Stimulated activated memory B cell treated with anti-CD40 and anti-IgM and Interleukin-4, amounts not matched to agents 10 μg/mL and 1 μg/mL and 100 μg/mL, for 72 hours (primary cell): ENCODE measurements at regions not wholly inside any gene's neighbourhood (a gene's known extent, or its start where the extent isn't known, plus 50 kb on each side); places are given as distances from the start of the nearest gene placed in this dataset.

ENCODE experiments used
- ATAC-seq: fragments of 150-1000 bp; cut with Tn5 transposase; 2 replicates; pipeline ENCODE4 v1.10.0; 2021
- H3K27ac Mint-ChIP-seq: one replicate; pipeline ENCODE4 v1.8.0; 2022; ENCODE audit warnings: mild to moderate bottlenecking, mixed read lengths
- H3K27me3 Mint-ChIP-seq: one replicate; pipeline ENCODE4 v1.8.0; 2022; ENCODE audit warnings: mixed read lengths
- H3K36me3 Mint-ChIP-seq: one replicate; pipeline ENCODE4 v1.8.0; 2022; ENCODE audit warnings: mixed read lengths
- H3K4me1 Mint-ChIP-seq: one replicate; pipeline ENCODE4 v1.8.0; 2022; ENCODE audit warnings: mixed read lengths
- H3K4me3 Mint-ChIP-seq: one replicate; pipeline ENCODE4 v1.8.0; 2022; ENCODE audit warnings: mild to moderate bottlenecking, moderate library complexity, mixed read lengths
- H3K9me3 Mint-ChIP-seq: one replicate; pipeline ENCODE4 v1.8.0; 2022; ENCODE audit warnings: mixed read lengths

DNA sequence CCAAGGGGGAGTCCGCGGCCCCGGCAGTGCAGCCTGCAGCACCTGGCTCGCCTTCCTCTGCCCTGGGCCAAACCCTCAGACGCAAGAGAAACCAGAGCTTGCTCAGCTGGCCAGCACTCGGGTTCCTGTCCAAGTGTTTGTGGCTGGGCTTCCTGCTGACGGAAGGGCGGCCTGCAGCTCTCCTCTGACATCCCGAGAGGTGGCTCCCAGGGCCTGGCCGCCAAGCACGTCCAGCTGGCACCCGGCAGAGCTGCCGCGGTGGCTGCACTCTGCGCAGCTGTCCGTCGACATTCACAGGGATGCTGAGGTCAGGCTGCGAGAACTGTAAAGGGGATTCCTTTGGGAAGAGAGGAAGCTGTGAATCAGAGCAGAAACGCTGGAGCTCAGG lies 85.6 kb downstream of the CPN2 start:
- Mint-ChIP-seq H3K4me1 (peaks cover 16% of the 10 kb centered on the region), H3K36me3 (no peaks in the 10 kb centered on the region), H3K9me3 (no peaks in the 10 kb centered on the region), H3K27me3 (peaks cover 33% of the 10 kb centered on the region), H3K4me3 (no peak overlapping the region), H3K27ac (no peak overlapping the region)
- ATAC-seq: no peak

DNA sequence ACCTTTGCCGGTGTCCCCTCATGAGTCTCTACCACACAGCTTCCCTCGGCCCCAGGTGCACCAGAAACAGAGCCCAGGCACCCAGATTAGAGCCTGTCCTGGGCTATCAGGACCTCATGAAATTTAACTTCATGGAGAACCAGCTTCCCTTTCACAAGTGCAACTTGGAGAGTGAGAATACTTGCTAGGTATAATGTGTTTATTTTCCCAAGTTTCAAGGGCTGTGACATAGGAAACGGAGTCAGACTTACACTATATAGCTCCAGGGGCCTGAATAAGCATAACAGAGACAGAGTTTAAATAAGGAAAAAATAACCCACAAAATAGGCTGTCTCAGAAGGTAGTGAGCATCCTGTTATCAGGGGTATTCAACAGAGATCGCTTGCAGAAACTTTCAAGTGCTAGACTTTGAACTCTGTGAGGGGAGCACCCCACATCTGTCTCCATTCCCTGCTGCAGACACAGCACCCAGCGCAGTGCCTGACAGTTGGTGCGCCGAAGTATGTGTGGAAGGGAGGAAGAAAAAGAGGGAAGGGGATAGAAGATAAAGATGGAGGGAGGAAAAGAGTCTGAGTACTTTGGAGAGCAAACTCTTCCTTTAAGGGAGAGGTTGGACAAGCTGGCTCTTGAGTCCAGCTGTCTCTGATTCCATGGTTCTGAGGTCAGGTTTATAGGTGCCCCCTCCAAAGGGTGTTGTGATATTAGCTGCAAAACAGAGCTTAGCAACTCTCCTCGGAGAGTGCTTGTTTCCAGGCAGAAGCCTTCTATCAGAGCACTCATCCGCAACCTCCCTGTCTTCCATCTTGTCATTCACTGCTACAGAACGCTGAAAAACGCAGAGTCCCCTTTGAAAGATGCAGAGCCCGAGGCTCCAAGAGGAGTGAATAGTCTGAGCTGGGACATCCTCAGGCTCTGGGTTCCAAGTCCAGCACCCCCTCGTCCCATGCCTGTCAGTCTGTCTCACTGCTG lies 84.8 kb downstream of the CPN2 start:
- H3K27ac Mint-ChIP-seq: no peak overlapping the region
- H3K36me3 Mint-ChIP-seq: no peaks in the 10 kb centered on the region
- H3K4me1 Mint-ChIP-seq: peaks cover 16% of the 10 kb centered on the region
- no peak for ATAC-seq
- no peak overlapping the region for H3K4me3 Mint-ChIP-seq
- H3K27me3 Mint-ChIP-seq: peaks cover 37% of the 10 kb centered on the region
- no peaks in the 10 kb centered on the region for H3K9me3 Mint-ChIP-seq

DNA sequence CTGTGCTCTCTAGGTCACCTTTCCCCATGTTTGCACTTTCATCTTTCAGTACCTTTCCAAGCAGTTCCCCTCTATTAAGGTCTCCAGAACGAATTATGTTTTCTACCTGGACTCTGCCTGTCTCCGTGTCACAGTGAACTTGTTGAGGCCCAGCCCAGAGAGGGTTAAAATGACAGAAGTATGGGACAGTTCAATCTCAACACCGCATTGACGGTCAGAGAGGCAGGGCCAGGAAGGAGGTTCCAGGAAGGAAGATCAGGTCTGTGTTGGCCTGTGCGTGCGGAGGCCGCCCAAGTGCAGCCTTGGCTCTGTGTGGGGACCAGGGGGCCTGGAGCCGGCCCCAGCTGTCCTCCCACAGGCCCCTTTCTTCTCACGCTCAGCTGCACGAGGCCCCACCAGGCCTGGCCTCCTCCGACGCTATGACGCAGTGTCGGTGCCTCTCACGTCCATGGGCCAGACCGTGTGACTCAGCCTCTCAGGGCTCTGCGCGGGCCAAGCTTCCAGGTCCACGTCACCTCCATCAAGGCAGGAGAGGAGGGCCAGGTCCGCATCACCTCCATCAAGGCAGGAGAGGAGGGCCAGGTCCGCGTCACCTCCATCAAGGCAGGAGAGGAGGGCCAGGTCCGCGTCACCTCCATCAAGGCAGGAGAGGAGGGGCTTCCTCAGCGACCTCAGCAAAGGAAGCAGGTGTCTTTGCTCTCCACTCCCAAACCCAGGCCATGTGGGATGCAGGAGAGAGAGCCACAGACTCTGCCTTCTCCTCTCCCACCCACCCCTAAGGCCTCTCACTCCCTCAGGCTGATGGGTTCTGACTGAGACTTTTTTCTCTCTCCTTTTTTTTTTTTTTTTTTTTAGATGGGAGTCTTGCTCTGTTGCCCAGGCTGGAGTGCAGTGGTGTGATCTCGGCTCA lies 83.1 kb downstream of the CPN2 start:
- ATAC-seq: peak; percentile 21
- Mint-ChIP-seq H3K27me3 (peaks cover 37% of the 10 kb centered on the region), H3K4me3 (no peak overlapping the region), H3K4me1 (peaks cover 16% of the 10 kb centered on the region), H3K36me3 (no peaks in the 10 kb centered on the region), H3K9me3 (no peaks in the 10 kb centered on the region), H3K27ac (no peak overlapping the region)

DNA sequence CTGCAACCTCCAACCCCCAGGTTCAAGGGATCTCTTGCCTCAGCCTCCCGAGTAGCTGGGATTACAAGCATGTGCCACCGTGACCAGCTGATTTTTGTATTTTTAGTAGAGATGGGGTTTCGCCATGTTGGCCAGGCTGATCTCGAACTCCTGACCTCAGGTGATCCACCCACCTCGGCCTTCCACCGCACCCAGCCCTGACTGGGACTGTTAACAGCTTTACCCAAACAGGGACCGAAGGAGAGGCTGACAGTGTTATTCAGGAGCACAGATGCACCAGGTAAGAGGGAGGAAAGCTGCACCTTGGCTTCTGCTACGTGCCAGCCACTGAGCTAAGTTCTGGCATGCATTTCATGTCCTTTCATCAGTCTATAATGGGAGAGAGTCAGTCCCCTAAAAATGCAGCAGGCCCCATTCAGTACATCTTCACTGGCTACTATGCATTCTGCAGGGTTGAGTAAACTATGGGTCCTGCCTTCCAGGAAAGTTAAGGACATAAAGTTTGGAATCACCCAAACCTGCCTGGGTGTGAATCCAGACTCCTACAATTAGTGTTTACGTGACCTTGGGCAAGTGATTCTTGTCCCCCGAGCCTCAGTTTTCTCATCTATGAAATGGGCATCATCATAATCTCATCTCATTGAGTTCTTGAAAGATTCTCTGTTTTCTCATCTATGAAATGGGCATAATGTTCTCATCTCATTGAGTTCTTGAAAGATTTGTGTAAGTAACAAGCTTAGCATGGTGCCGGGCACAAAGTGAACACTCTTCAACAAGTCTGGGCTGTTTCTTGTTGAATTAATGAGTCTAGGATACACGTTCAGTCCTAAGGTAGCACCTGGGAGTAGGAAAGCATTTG lies 82.2 kb downstream of the CPN2 start:
- peaks cover 37% of the 10 kb centered on the region for H3K27me3 Mint-ChIP-seq
- H3K27ac Mint-ChIP-seq: no peak overlapping the region

DNA sequence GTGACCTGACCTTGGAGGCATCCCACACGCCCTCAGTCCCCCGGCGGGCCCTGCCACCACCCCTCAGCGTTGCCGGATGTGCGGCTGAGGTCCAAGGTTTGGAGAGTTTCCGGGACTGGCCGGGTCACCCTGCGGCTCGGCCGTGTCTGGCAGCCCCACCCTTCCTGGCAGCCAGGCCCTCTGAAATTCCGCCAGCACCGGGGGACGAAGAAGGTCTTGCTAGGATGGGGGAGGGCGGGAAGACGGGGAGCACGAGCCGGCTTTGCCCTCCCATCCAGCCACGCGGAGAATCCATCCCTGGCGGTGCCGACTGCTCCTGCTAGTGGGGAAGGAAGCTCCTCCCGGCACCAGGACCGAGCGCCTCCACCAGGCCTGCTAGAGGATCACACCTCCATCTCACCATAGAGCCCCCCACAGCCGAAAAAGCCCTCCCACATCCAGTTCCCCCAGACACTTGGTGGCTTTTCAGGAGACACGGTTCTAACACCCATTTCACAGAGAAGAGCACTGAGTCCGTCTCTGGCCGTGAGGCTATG lies 81.5 kb downstream of the CPN2 start:
- no peaks in the 10 kb centered on the region for H3K9me3 Mint-ChIP-seq
- peaks cover 16% of the 10 kb centered on the region for H3K4me1 Mint-ChIP-seq
- H3K27ac Mint-ChIP-seq: no peak overlapping the region
- no peak overlapping the region for H3K4me3 Mint-ChIP-seq
- ATAC-seq: no peak
- H3K36me3 Mint-ChIP-seq: no peaks in the 10 kb centered on the region
- peaks cover 38% of the 10 kb centered on the region for H3K27me3 Mint-ChIP-seq

More for the DNA sequence above, 82.2 kb downstream of the CPN2 start:
- Mint-ChIP-seq H3K36me3 (no peaks in the 10 kb centered on the region), H3K4me1 (peaks cover 16% of the 10 kb centered on the region), H3K9me3 (no peaks in the 10 kb centered on the region), H3K4me3 (no peak overlapping the region)
- no peak for ATAC-seq

DNA sequence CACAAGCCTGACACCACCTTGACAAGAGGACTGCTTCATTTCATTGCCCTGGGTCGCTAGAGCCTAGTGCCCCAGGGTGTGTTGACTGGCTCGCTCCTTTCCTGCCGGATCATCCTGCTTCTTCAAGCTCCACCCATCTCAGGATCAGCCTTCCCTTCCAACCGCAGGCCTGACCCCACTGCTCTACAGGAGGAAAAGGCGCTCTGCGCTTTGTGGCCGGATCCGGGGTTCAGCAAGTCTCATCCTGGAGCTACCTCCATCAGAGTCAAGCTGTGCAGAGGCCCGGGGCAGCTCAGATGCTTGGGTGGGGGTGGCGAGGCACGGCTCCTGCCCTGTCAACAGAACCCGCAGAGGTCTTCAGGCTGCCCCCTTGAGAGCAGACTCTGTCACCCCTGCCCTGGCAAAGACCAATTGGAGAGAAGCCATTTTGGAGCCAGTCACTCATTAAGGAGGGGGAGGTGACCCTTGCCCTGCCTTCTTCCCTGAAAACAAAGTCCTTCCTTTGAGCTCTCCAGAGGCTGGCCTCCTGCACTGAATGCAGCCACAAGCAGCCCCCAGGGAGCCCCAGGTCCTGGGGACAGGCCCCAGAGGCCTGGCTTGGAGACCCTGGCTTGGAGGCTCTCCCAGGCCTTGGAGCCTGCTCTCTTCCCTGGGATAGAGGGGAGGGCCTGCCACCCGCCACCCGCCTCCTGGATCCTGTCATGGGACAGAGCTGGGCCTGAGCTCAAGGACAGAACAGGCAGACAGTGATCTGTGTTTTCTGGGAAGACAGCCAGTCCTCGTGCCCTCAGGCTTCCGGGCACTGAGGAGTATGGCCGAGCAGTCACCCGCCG lies 80.3 kb downstream of the CPN2 start:
- no peak overlapping the region for H3K27ac Mint-ChIP-seq
- ATAC-seq: no peak
- H3K4me3 Mint-ChIP-seq: no peak overlapping the region
- no peaks in the 10 kb centered on the region for H3K9me3 Mint-ChIP-seq
- H3K27me3 Mint-ChIP-seq: peaks cover 49% of the 10 kb centered on the region
- peaks cover 17% of the 10 kb centered on the region for H3K4me1 Mint-ChIP-seq
- H3K36me3 Mint-ChIP-seq: no peaks in the 10 kb centered on the region

DNA sequence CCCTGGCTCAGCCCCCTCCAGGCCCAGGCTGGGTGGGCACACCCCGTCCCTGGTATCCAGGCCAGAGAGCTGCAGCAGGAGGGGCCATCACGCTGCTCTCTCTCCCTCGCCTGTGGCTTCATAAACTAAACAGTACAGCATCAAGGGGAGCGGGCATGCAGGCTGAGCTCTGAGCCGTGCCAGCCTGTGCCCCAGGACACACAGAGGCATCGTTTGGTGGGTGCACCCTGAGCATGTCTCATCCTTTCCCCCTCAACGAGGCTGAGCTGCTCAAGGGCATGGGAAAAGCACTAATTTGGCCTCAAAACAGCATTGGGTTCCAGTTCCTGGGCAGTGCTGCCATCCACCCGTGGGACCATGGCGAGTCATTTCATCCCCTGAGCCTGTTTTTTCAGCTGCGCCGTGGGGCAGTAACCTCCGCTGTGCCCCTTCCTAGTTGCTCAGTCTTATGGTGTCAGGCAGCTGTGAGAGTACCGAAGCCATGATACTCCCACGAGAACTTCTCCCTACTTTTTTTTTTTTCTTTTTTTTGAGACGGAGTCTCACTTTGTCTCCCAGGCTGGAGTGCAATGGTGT lies 79.6 kb downstream of the CPN2 start:
- Mint-ChIP-seq H3K27ac (no peak overlapping the region), H3K4me1 (peaks cover 17% of the 10 kb centered on the region), H3K9me3 (no peaks in the 10 kb centered on the region), H3K36me3 (no peaks in the 10 kb centered on the region), H3K4me3 (no peak overlapping the region), H3K27me3 (peaks cover 50% of the 10 kb centered on the region)
- ATAC-seq: no peak

DNA sequence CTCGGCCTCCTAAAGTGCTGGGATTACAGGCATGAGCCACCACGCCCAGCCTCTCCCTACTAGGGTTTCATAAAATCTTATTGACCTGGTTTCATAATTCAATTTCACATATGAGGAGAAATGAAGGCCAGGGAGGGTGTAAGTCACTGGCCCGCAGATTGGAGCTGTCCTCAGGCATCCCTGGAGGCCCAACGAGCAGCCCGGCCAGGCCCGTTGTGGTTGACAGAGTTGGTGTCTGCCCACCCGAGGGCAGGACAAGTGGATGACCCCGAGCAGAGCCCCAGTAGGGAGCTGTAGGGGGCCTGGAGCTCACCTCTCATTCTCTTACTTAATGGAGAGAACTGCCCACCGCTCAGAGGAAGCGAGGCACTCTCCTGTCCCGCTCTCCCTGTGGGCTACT lies 78.9 kb downstream of the CPN2 start:
- no peaks in the 10 kb centered on the region for H3K36me3 Mint-ChIP-seq
- peaks cover 17% of the 10 kb centered on the region for H3K4me1 Mint-ChIP-seq
- no peak overlapping the region for H3K27ac Mint-ChIP-seq
- ATAC-seq: no peak
- H3K9me3 Mint-ChIP-seq: no peaks in the 10 kb centered on the region
- H3K27me3 Mint-ChIP-seq: peaks cover 56% of the 10 kb centered on the region
- H3K4me3 Mint-ChIP-seq: no peak overlapping the region

DNA sequence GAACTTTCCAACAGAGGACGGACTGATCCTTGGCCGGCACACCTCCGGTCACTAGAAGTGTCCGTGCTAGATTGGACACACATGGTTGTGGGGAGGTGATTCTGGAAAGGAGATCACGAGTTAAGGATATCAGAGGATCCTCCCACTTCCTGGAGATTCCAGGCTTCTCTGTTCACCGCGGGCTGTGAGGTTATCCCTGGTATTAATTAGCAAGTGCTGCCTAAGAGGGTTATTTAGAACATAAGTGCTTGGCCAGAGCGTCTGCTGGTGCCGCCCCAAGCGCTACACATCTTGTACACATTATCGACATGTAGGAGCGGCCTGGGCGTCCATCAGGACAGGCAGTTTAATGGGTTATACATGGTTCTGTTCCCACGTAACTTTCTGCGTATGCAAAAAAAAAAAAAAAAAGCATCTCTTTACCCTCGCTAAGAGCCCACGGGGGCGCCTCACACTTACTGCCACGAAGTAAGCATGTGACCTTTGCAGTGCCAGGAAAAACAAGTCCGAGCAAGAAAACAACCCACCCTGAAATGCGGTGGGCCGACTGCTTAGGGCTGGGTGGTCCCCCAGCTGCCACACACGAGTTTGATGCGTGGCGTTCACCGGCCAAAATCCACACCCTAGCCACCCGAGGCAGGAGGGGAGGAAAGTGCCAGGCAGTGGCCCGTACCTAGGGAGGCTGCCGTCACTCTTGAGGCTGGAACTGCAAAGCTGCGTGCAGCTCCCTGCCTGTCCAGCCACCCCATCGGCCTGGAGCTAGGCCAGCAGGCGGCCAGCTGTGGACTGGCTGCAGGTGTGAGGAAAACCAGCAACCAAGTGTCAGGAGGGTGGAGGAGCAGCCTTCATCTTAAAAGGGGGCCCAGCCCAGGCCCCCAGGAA lies 78.0 kb downstream of the CPN2 start:
- Mint-ChIP-seq H3K36me3 (no peaks in the 10 kb centered on the region), H3K4me1 (peaks cover 17% of the 10 kb centered on the region), H3K4me3 (no peak overlapping the region), H3K27me3 (peaks cover 55% of the 10 kb centered on the region), H3K9me3 (no peaks in the 10 kb centered on the region), H3K27ac (no peak overlapping the region)
- ATAC-seq: no peak

DNA sequence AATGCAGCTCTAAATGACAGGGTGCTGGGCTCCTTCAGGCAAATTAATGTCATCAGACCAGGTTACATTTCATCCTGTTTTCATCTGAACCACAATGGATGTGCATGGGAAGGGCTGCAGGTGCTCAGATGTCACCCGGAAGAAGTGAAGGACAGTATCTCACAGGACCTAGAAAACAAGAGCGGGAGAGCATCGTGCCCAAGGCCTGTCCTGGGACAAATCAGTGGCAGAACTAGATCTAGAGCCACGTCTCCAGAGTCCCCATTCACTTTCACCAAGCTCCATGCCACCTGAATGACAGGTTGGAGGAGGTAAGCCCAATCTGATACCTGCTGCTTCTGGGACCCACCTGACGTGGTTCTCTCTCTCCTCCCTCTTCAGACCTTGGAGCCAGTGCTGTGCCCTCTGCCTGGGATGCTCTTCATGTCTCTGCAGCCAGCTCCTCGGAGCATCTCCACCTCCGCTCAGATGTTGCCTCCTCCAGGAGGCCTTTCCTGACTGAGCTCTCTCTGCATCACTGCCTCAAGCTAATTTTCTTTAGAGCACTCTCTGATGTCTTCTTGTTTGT lies 77.3 kb downstream of the CPN2 start:
- H3K4me3 Mint-ChIP-seq: no peak overlapping the region
- H3K9me3 Mint-ChIP-seq: no peaks in the 10 kb centered on the region
- no peak for ATAC-seq
- H3K4me1 Mint-ChIP-seq: peaks cover 17% of the 10 kb centered on the region
- no peaks in the 10 kb centered on the region for H3K36me3 Mint-ChIP-seq
- H3K27ac Mint-ChIP-seq: no peak overlapping the region
- H3K27me3 Mint-ChIP-seq: peaks cover 48% of the 10 kb centered on the region

DNA sequence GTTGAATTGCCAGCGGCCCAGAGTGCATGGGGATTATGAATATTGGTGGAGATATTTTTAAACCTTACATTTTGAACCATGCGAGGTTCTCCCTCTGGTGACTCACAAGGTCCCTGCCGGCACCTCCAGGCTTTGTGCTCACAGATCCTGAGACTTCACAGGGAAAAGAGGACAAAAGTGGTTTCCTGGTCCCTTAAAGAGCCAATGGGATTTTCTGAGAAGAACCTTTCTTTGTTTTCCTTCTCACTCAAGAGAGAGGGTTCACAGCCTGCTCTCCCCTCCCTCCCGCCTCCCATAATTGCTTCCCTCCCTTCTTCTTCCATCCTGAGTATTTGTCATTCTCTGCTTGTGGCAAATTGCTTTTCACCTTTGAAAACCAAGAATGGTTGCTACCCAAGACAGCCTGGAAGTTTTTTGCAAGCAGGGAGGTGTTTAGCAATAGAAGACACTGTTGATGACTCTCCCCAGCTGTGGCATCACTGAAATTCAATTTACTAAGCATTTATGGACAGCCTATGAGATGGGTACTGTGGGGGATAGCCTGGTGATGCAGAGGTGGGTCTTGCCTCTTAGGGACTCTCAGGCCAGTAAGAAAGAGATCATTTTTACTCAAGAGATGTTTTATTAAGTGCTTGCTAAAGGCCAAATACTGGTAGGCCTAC lies 76.6 kb downstream of the CPN2 start:
- Mint-ChIP-seq H3K9me3 (no peaks in the 10 kb centered on the region), H3K27me3 (peaks cover 48% of the 10 kb centered on the region), H3K4me1 (peaks cover 15% of the 10 kb centered on the region), H3K36me3 (no peaks in the 10 kb centered on the region), H3K27ac (peak overlapping the region; percentile 1), H3K4me3 (no peak overlapping the region)
- no peak for ATAC-seq

DNA sequence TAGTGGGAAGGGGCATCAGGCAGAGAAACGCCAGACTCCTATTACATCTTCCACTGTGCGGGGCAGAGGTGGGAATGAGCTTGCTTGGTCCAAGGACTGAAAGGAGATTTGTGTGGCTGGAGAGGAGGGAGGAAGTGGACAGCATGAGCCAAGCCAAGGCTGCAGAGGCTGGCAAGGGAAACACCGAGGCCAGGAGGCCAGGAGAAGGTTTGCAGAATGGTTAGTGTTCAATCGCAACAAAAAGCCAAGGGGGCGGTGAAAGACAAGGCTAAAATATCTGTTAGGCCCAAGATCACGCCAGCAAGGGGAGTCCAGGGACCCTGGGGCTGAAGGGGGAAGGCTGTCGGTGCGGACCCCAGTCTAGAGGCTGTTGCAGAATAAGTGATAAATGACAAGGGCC lies 75.8 kb downstream of the CPN2 start:
- no peak overlapping the region for H3K4me3 Mint-ChIP-seq

More for the DNA sequence above, 75.8 kb downstream of the CPN2 start:
- Mint-ChIP-seq H3K36me3 (no peaks in the 10 kb centered on the region), H3K27ac (peak overlapping the region; percentile 1), H3K9me3 (no peaks in the 10 kb centered on the region), H3K27me3 (peaks cover 48% of the 10 kb centered on the region), H3K4me1 (peaks cover 8% of the 10 kb centered on the region)
- peak; percentile 34 for ATAC-seq
